HFF-Myc (cell line): ENCODE measurements at regions not wholly inside any gene's neighbourhood (a gene's known extent, or its start where the extent isn't known, plus 50 kb on each side); places are given as distances from the start of the nearest gene placed in this dataset.

Experiments used
- DNase-seq: peaks from one replicate; pipeline ENCODE4 v3.0.0-alpha.2; 2011; ENCODE audit warnings: low read depth; ENCODE audit errors: extremely low read depth
- H3K4me3 ChIP-seq: replicated peaks from 2 replicates; pipeline ENCODE4 v1.5.1; 2011; ENCODE audit warnings: low read depth, mild to moderate bottlenecking, control low read depth, low read length
- CTCF ChIP-seq: IDR thresholded peaks from 2 replicates; pipeline ENCODE4 v1.5.1; 2012; ENCODE audit warnings: mild to moderate bottlenecking, low read depth, low read length, control low read depth; ENCODE audit errors: missing control alignments

GRCh38 chr1:96632045-96632664 lies 89.4 kb upstream of the PTBP2 start:
- TF ChIP-seq CTCF: no peak
- DNase-seq: no peak
- H3K4me3 ChIP-seq: no peak overlapping the region

GRCh38 chr1:96633695-96634094 lies 87.9 kb upstream of the PTBP2 start:
- no peak for TF ChIP-seq CTCF
- no peak for DNase-seq
- H3K4me3 ChIP-seq: no peak overlapping the region

- no peak overlapping the region for H3K4me3 ChIP-seq
- no peak for TF ChIP-seq CTCF
- no peak for DNase-seq
Observed at GRCh38 chr1:96634883-96635282, 86.7 kb upstream of the PTBP2 start.

- no peak for DNase-seq
- TF ChIP-seq CTCF: no peak
- H3K4me3 ChIP-seq: no peak overlapping the region
Observed at GRCh38 chr1:96641282-96641681, 80.3 kb upstream of the PTBP2 start.

GRCh38 chr1:96643519-96643918 lies 78.1 kb upstream of the PTBP2 start:
- no peak overlapping the region for H3K4me3 ChIP-seq
- no peak for DNase-seq
- no peak for TF ChIP-seq CTCF

GRCh38 chr1:96649301-96649700 lies 72.3 kb upstream of the PTBP2 start:
- TF ChIP-seq CTCF: no peak
- no peak overlapping the region for H3K4me3 ChIP-seq

GRCh38 chr1:96651517-96651916 lies 70.1 kb upstream of the PTBP2 start:
- no peak overlapping the region for H3K4me3 ChIP-seq
- DNase-seq: no peak
- no peak for TF ChIP-seq CTCF

More at GRCh38 chr1:96649301-96649700, 72.3 kb upstream of the PTBP2 start:
- no peak for DNase-seq
